ENCODE measurements at regions not wholly inside any gene's neighbourhood (a gene's known extent, or its start where the extent isn't known, plus 50 kb on each side); places are given as distances from the start of the nearest gene placed in this dataset.
A peak's percentile ranks its signal among the peaks of the same experiment; 100 is the strongest.
"Not testable (repeated sequence)": the region's sequence is repeated elsewhere in the genome, so short reads cannot be mapped to it uniquely, and the experiment has no call there.

- H3K9me3 ChIP-seq (replicated peaks; ENCODE audit: control insufficient read depth, low read depth, low read length), result peaks cover 5% of the 10 kb centered on the region
- no peak for DNase-seq
- H3K4me3 ChIP-seq (ENCODE audit: low read length), result no peak overlapping the region
- 90% methylated on average over 2 of the region's 4 CpGs for WGBS (ENCODE audit: insufficient coverage)
- no peaks in the 10 kb centered on the region for H3K36me3 ChIP-seq (ENCODE audit: control insufficient read depth, insufficient read depth, low read length)
- H3K27me3 ChIP-seq (ENCODE audit: control insufficient read depth, insufficient read depth, low read length), result no peaks in the 10 kb centered on the region
- no peaks in the 10 kb centered on the region for H3K4me1 ChIP-seq (ENCODE audit: control insufficient read depth, insufficient read depth, low read length)
- H3K27ac ChIP-seq (ENCODE audit: low read length), result no peak overlapping the region
Measured at GRCh38 chr3:22421589-22421988, 670.6 kb upstream of the ZNF385D start.

- no peak overlapping the region for H3K27ac ChIP-seq (ENCODE audit: low read length)
- H3K4me1 ChIP-seq (ENCODE audit: control insufficient read depth, insufficient read depth, low read length), result no peaks in the 10 kb centered on the region
- WGBS (ENCODE audit: insufficient coverage), result 88% methylated on average over 1 of the region's 1 CpG
- H3K9me3 ChIP-seq (replicated peaks; ENCODE audit: control insufficient read depth, low read depth, low read length), result no peaks in the 10 kb centered on the region
- DNase-seq, result no peak
- H3K36me3 ChIP-seq (ENCODE audit: control insufficient read depth, insufficient read depth, low read length), result no peaks in the 10 kb centered on the region
- no peak overlapping the region for H3K4me3 ChIP-seq (ENCODE audit: low read length)
- no peaks in the 10 kb centered on the region for H3K27me3 ChIP-seq (ENCODE audit: control insufficient read depth, insufficient read depth, low read length)
Measured at GRCh38 chr3:22431334-22431733, 680.3 kb upstream of the ZNF385D start.

GRCh38 chr3:22439626-22440025, 688.6 kb upstream of the ZNF385D start:
- no peaks in the 10 kb centered on the region for H3K9me3 ChIP-seq (replicated peaks; ENCODE audit: control insufficient read depth, low read depth, low read length)
- no peak overlapping the region for H3K4me3 ChIP-seq (ENCODE audit: low read length)
- no peaks in the 10 kb centered on the region for H3K4me1 ChIP-seq (ENCODE audit: control insufficient read depth, insufficient read depth, low read length)
- no peaks in the 10 kb centered on the region for H3K36me3 ChIP-seq (ENCODE audit: control insufficient read depth, insufficient read depth, low read length)
- no peak overlapping the region for H3K27ac ChIP-seq (ENCODE audit: low read length)
- 73% methylated on average over 4 of the region's 4 CpGs for WGBS (ENCODE audit: insufficient coverage)
- DNase-seq, result no peak
- no peaks in the 10 kb centered on the region for H3K27me3 ChIP-seq (ENCODE audit: control insufficient read depth, insufficient read depth, low read length)

GRCh38 chr3:22441711-22442110, 690.7 kb upstream of the ZNF385D start:
- no peaks in the 10 kb centered on the region for H3K9me3 ChIP-seq (replicated peaks; ENCODE audit: control insufficient read depth, low read depth, low read length)
- WGBS (ENCODE audit: insufficient coverage), result 100% methylated on average over 1 of the region's 2 CpGs
- H3K27ac ChIP-seq (ENCODE audit: low read length), result no peak overlapping the region
- H3K27me3 ChIP-seq (ENCODE audit: control insufficient read depth, insufficient read depth, low read length), result no peaks in the 10 kb centered on the region
- no peaks in the 10 kb centered on the region for H3K36me3 ChIP-seq (ENCODE audit: control insufficient read depth, insufficient read depth, low read length)
- no peaks in the 10 kb centered on the region for H3K4me1 ChIP-seq (ENCODE audit: control insufficient read depth, insufficient read depth, low read length)
- DNase-seq, result no peak
- no peak overlapping the region for H3K4me3 ChIP-seq (ENCODE audit: low read length)

GRCh38 chr3:22443571-22444233, 692.7 kb upstream of the ZNF385D start:
- Histone ChIP-seq H3K36me3 (ENCODE audit: control insufficient read depth, insufficient read depth, low read length) (no peaks in the 10 kb centered on the region), H3K27ac (ENCODE audit: low read length) (no peak overlapping the region), H3K4me1 (ENCODE audit: control insufficient read depth, insufficient read depth, low read length) (no peaks in the 10 kb centered on the region), H3K4me3 (ENCODE audit: low read length) (no peak overlapping the region), H3K27me3 (ENCODE audit: control insufficient read depth, insufficient read depth, low read length) (no peaks in the 10 kb centered on the region), H3K9me3 (replicated peaks; ENCODE audit: control insufficient read depth, low read depth, low read length) (no peaks in the 10 kb centered on the region)
- no peak for DNase-seq
- WGBS (ENCODE audit: insufficient coverage), result 76% methylated on average over 2 of the region's 3 CpGs

- not testable (repeated sequence) for H3K27me3 ChIP-seq (ENCODE audit: control insufficient read depth, insufficient read depth, low read length); H3K4me1 ChIP-seq (ENCODE audit: control insufficient read depth, insufficient read depth, low read length); H3K36me3 ChIP-seq (ENCODE audit: control insufficient read depth, insufficient read depth, low read length); H3K27ac ChIP-seq (ENCODE audit: low read length); DNase-seq; H3K4me3 ChIP-seq (ENCODE audit: low read length); H3K9me3 ChIP-seq (replicated peaks; ENCODE audit: control insufficient read depth, low read depth, low read length)
- WGBS (ENCODE audit: insufficient coverage), result no CpG with 5 or more reads among the region's 2 CpGs
Measured at GRCh38 chr3:22445336-22445735, 694.3 kb upstream of the ZNF385D start.

- H3K27me3 ChIP-seq (ENCODE audit: control insufficient read depth, insufficient read depth, low read length), result no peaks in the 10 kb centered on the region
- H3K4me3 ChIP-seq (ENCODE audit: low read length), result no peak overlapping the region
- no peaks in the 10 kb centered on the region for H3K36me3 ChIP-seq (ENCODE audit: control insufficient read depth, insufficient read depth, low read length)
- peaks cover 3% of the 10 kb centered on the region for H3K4me1 ChIP-seq (ENCODE audit: control insufficient read depth, insufficient read depth, low read length)
- peak overlapping the region; percentile 8 for H3K27ac ChIP-seq (ENCODE audit: low read length)
- 72% methylated on average over 2 of the region's 5 CpGs for WGBS (ENCODE audit: insufficient coverage)
- no peaks in the 10 kb centered on the region for H3K9me3 ChIP-seq (replicated peaks; ENCODE audit: control insufficient read depth, low read depth, low read length)
- peak; percentile 90 for DNase-seq
Measured at GRCh38 chr3:22450786-22451400, 699.9 kb upstream of the ZNF385D start.

GRCh38 chr3:22451501-22451900, 700.5 kb upstream of the ZNF385D start:
- peaks cover 3% of the 10 kb centered on the region for H3K4me1 ChIP-seq (ENCODE audit: control insufficient read depth, insufficient read depth, low read length)
- H3K27me3 ChIP-seq (ENCODE audit: control insufficient read depth, insufficient read depth, low read length), result no peaks in the 10 kb centered on the region
- H3K36me3 ChIP-seq (ENCODE audit: control insufficient read depth, insufficient read depth, low read length), result no peaks in the 10 kb centered on the region
- WGBS (ENCODE audit: insufficient coverage), result no CpG with 5 or more reads among the region's 2 CpGs
- H3K4me3 ChIP-seq (ENCODE audit: low read length), result no peak overlapping the region
- DNase-seq, result peak; percentile 58
- no peak overlapping the region for H3K27ac ChIP-seq (ENCODE audit: low read length)
- no peaks in the 10 kb centered on the region for H3K9me3 ChIP-seq (replicated peaks; ENCODE audit: control insufficient read depth, low read depth, low read length)

GRCh38 chr3:22453906-22454535, 703.0 kb upstream of the ZNF385D start:
- no peak overlapping the region for H3K4me3 ChIP-seq (ENCODE audit: low read length)
- DNase-seq, result peak; percentile 44
- no peaks in the 10 kb centered on the region for H3K27me3 ChIP-seq (ENCODE audit: control insufficient read depth, insufficient read depth, low read length)
- no CpG with 5 or more reads among the region's 1 CpG for WGBS (ENCODE audit: insufficient coverage)
- no peaks in the 10 kb centered on the region for H3K36me3 ChIP-seq (ENCODE audit: control insufficient read depth, insufficient read depth, low read length)
- H3K9me3 ChIP-seq (replicated peaks; ENCODE audit: control insufficient read depth, low read depth, low read length), result no peaks in the 10 kb centered on the region
- peaks cover 3% of the 10 kb centered on the region for H3K4me1 ChIP-seq (ENCODE audit: control insufficient read depth, insufficient read depth, low read length)
- no peak overlapping the region for H3K27ac ChIP-seq (ENCODE audit: low read length)

- no peak overlapping the region for H3K27ac ChIP-seq (ENCODE audit: low read length)
- H3K27me3 ChIP-seq (ENCODE audit: control insufficient read depth, insufficient read depth, low read length), result no peaks in the 10 kb centered on the region
- H3K4me3 ChIP-seq (ENCODE audit: low read length), result no peak overlapping the region
- WGBS (ENCODE audit: insufficient coverage), result no CpG with 5 or more reads among the region's 4 CpGs
- H3K9me3 ChIP-seq (replicated peaks; ENCODE audit: control insufficient read depth, low read depth, low read length), result no peaks in the 10 kb centered on the region
- H3K4me1 ChIP-seq (ENCODE audit: control insufficient read depth, insufficient read depth, low read length), result no peaks in the 10 kb centered on the region
- H3K36me3 ChIP-seq (ENCODE audit: control insufficient read depth, insufficient read depth, low read length), result no peaks in the 10 kb centered on the region
- DNase-seq, result no peak
Measured at GRCh38 chr3:22469995-22470394, 719.0 kb upstream of the ZNF385D start.
